Kidney epithelial cell (primary cell): ENCODE measurements at regions not wholly inside any gene's neighbourhood (a gene's known extent, or its start where the extent isn't known, plus 50 kb on each side); places are given as distances from the start of the nearest gene placed in this dataset.

Source experiments
- DNase-seq: peaks from one replicate; pipeline ENCODE4 v3.0.0-alpha.2; 2010; ENCODE audit warnings: low read depth
- H3K27me3 ChIP-seq: 2 replicates; pipeline ENCODE4 v1.6.0; 2011; ENCODE audit warnings: low read length; ENCODE audit not compliant: control insufficient read depth, insufficient read depth
- H3K36me3 ChIP-seq: 2 replicates; pipeline ENCODE4 v1.5.1; 2011; ENCODE audit warnings: low read length; ENCODE audit not compliant: control insufficient read depth, insufficient read depth
- H3K4me3 ChIP-seq: 2 replicates; pipeline ENCODE4 v1.5.1; 2011; ENCODE audit warnings: low read depth, mild to moderate bottlenecking, control low read depth, low read length
- TF ChIP-seq, protein P1 (sequence below): IDR thresholded peaks from 2 replicates; pipeline ENCODE4 v1.5.1; 2011; ENCODE audit warnings: mild to moderate bottlenecking, moderate library complexity, low read length, control low read depth, inconsistent platforms; ENCODE audit not compliant: insufficient read depth, poor library complexity, severe bottlenecking

GRCh38 chr3:126259411-126260391 is 79.3 kb upstream of the ALDH1L1 start:
- no peak for DNase-seq
- Histone ChIP-seq H3K27me3 (peaks cover 5% of the 10 kb centered on the region), H3K4me3 (no peak overlapping the region), H3K36me3 (no peaks in the 10 kb centered on the region)
- TF ChIP-seq, protein P1, sequence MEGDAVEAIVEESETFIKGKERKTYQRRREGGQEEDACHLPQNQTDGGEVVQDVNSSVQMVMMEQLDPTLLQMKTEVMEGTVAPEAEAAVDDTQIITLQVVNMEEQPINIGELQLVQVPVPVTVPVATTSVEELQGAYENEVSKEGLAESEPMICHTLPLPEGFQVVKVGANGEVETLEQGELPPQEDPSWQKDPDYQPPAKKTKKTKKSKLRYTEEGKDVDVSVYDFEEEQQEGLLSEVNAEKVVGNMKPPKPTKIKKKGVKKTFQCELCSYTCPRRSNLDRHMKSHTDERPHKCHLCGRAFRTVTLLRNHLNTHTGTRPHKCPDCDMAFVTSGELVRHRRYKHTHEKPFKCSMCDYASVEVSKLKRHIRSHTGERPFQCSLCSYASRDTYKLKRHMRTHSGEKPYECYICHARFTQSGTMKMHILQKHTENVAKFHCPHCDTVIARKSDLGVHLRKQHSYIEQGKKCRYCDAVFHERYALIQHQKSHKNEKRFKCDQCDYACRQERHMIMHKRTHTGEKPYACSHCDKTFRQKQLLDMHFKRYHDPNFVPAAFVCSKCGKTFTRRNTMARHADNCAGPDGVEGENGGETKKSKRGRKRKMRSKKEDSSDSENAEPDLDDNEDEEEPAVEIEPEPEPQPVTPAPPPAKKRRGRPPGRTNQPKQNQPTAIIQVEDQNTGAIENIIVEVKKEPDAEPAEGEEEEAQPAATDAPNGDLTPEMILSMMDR, result peak; percentile 71

DNA sequence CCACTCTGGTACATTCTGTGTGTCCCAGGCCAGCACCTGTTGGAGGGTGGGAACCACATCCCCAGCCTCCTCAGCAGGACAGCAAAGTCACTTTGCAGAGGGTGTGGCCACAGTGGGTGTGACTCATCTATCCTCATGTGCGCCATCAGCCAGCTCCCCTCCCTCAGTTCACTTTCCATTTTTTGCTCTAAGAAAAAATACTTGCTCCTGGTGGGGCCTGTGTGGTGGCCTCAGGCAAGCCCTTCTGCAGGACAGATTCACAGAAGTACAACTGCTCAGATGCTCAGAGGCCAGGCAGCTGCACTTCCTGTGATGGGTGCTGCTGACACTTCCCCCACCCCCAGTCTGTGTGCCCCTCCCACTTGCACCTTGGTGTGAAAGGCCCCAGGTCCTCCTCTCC is 78.3 kb upstream of the ALDH1L1 start:
- TF ChIP-seq, protein P1, result no peak
- peaks cover 5% of the 10 kb centered on the region for H3K27me3 ChIP-seq
- DNase-seq, result no peak
- no peak overlapping the region for H3K4me3 ChIP-seq
- H3K36me3 ChIP-seq, result no peaks in the 10 kb centered on the region

DNA sequence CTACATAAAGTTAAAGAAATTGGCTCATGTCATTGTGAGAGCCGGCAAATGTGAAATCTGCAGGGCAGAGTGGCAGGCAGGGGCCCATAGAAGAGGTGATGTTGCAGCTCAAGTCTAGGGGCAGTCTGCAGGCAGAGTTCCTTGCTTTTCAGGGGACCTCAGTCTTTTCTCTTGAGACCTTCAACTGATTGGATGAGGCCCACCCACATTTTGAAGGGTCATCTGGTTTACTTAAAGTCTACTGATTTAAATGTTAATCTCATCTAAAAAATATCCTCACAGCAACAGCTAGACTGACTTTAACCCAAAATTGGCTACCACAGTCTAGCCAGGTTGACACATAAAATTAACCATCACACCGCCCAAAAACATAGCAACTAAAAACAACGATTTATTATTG is 77.6 kb upstream of the ALDH1L1 start:
- TF ChIP-seq, protein P1, result no peak
- no peaks in the 10 kb centered on the region for H3K36me3 ChIP-seq
- no peak for DNase-seq
- no peak overlapping the region for H3K4me3 ChIP-seq
- H3K27me3 ChIP-seq, result peaks cover 5% of the 10 kb centered on the region

DNA sequence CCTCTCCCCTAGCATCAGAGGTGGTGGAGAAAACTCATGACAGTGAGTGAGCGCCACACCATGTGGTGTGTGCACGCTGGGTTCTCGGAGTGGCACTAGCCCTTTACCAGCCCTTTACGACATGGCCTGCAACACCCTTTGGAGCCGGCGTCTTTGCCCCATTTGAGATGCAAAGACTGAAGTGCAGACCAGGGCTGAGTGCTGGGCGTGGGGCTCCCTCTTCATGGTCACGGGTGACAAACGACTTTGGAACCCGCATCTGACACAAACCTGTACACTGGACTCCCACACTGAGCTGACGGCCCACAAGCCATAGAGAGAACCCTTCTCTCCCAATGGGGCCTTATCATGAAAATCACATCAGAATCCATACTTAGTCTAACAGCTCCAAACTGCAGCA is 76.8 kb upstream of the ALDH1L1 start:
- TF ChIP-seq, protein P1, result no peak
- no peaks in the 10 kb centered on the region for H3K36me3 ChIP-seq
- H3K4me3 ChIP-seq, result no peak overlapping the region
- H3K27me3 ChIP-seq, result peaks cover 5% of the 10 kb centered on the region
- no peak for DNase-seq

- Histone ChIP-seq H3K27me3 (peaks cover 5% of the 10 kb centered on the region), H3K4me3 (no peak overlapping the region), H3K36me3 (no peaks in the 10 kb centered on the region)
- TF ChIP-seq, protein P1, result no peak
- DNase-seq, result no peak
These were observed 75.9 kb upstream of the ALDH1L1 start for GRCh38 chr3:126256251-126256650.
